DND-41 (cell line): ENCODE measurements at regions not wholly inside any gene's neighbourhood (a gene's known extent, or its start where the extent isn't known, plus 50 kb on each side); places are given as distances from the start of the nearest gene placed in this dataset.

ENCODE experiments used
- EZH2 ChIP-seq: IDR thresholded peaks from 3 replicates; pipeline ENCODE4 v1.6.1; 2012; ENCODE audit warnings: borderline replicate concordance, low read depth, mild to moderate bottlenecking, moderate library complexity, low read length, inconsistent platforms; ENCODE audit not compliant: severe bottlenecking
- TF ChIP-seq, protein P1 (sequence below): IDR thresholded peaks from 2 replicates; pipeline ENCODE4 v1.5.1; 2012; ENCODE audit warnings: borderline replicate concordance, low read length, moderate library complexity, mild to moderate bottlenecking; ENCODE audit not compliant: poor library complexity, severe bottlenecking; ENCODE audit errors: extremely low read depth

DNA sequence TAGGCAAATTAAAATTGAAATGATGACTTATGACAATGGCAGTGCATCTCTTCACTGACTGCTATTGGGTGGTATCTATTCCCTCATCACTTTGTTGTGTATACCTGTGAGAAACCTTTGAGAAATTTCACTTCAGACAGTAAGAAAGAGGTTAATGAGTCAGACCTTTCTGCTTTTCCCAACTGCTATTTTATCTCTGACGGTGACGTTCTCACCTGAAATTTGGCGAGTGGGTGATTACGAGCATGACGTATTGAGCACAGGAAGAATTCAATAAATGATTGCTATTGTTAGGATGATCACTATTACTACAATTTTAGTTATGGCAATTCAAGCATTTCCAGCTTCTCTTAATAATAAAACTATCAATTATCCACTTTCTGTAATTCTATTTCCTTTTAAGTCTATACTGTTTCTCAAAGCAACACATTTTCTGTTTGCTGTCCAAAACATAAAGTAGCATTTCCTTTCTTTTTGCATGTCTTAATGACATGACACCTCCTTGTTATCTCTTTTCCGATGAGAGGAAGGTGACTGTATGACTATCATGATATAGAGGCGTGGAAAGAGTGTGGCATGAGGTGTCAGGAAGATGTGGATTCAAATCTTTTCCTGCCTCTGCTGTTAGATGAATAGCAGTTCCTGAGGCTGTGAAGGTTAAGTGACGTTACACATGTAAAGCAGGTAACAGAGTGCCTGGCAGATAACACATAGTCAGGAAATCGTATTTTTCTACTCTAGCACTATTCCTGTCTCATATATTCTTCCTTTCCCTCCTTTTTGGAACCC, 504.9 kb upstream of the SEMA6D start:
- TF ChIP-seq, protein P1, sequence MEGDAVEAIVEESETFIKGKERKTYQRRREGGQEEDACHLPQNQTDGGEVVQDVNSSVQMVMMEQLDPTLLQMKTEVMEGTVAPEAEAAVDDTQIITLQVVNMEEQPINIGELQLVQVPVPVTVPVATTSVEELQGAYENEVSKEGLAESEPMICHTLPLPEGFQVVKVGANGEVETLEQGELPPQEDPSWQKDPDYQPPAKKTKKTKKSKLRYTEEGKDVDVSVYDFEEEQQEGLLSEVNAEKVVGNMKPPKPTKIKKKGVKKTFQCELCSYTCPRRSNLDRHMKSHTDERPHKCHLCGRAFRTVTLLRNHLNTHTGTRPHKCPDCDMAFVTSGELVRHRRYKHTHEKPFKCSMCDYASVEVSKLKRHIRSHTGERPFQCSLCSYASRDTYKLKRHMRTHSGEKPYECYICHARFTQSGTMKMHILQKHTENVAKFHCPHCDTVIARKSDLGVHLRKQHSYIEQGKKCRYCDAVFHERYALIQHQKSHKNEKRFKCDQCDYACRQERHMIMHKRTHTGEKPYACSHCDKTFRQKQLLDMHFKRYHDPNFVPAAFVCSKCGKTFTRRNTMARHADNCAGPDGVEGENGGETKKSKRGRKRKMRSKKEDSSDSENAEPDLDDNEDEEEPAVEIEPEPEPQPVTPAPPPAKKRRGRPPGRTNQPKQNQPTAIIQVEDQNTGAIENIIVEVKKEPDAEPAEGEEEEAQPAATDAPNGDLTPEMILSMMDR, result no peak
- no peak for TF ChIP-seq EZH2
